MM.1S (cell line): ENCODE measurements at regions not wholly inside any gene's neighbourhood (a gene's known extent, or its start where the extent isn't known, plus 50 kb on each side); places are given as distances from the start of the nearest gene placed in this dataset.

Experiments used
- EZH2 ChIP-seq: fragments of 300-600 bp; sonication (generic); optimal IDR thresholded peaks from 2 replicates; pipeline ENCODE3; 2017; ENCODE audit warnings: low read depth, mild to moderate bottlenecking, antibody characterized with exemption, low read length, mixed read lengths
- EZH2phosphoT487 ChIP-seq: fragments of 300-600 bp; sonication (generic); IDR thresholded peaks from 2 replicates; pipeline ENCODE4 v1.6.1; 2018; ENCODE audit warnings: antibody characterized with exemption, low read length
- TF ChIP-seq, protein P1 (sequence below): fragments of 300-600 bp; sonication (generic); IDR thresholded peaks from 2 replicates; pipeline ENCODE4 v1.5.1; 2016; ENCODE audit warnings: antibody characterized with exemption, low read length, mixed read lengths

GRCh38 chr10:22071332-22071731 is 67.8 kb upstream of the DNAJC1 start:
- TF ChIP-seq, protein P1, sequence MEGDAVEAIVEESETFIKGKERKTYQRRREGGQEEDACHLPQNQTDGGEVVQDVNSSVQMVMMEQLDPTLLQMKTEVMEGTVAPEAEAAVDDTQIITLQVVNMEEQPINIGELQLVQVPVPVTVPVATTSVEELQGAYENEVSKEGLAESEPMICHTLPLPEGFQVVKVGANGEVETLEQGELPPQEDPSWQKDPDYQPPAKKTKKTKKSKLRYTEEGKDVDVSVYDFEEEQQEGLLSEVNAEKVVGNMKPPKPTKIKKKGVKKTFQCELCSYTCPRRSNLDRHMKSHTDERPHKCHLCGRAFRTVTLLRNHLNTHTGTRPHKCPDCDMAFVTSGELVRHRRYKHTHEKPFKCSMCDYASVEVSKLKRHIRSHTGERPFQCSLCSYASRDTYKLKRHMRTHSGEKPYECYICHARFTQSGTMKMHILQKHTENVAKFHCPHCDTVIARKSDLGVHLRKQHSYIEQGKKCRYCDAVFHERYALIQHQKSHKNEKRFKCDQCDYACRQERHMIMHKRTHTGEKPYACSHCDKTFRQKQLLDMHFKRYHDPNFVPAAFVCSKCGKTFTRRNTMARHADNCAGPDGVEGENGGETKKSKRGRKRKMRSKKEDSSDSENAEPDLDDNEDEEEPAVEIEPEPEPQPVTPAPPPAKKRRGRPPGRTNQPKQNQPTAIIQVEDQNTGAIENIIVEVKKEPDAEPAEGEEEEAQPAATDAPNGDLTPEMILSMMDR: no peak
- TF ChIP-seq EZH2phosphoT487 (no peak), EZH2 (no peak)
